ENCODE measurements at regions not wholly inside any gene's neighbourhood (a gene's known extent, or its start where the extent isn't known, plus 50 kb on each side); places are given as distances from the start of the nearest gene placed in this dataset.
"Not testable (repeated sequence)": the region's sequence is repeated elsewhere in the genome, so short reads cannot be mapped to it uniquely, and the experiment has no call there.

GRCh38 chr7:42677751-42678699 is 233.8 kb downstream of the C7orf25 start:
- no peak for DNase-seq (ENCODE audit: low spot score)

DNA sequence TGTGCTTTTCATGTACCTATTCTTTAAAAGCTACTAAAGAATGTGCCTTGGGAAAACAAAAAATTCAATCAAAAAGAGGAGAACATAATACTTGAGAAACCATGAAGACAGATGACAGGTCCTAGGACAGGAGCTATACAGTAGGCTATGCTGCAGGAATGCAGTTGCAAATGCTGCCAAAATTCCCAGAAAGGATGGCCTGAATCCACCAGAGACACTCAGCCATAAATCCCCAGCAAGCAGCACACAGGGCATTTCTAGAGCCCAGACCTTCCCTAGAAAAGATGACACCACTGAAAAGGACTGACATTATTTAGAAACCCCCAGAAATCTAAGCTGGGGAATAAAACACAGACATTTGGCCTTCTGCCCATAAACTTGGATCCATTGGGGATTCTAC is 237.3 kb downstream of the C7orf25 start:
- no peak for DNase-seq (ENCODE audit: low spot score)

GRCh38 chr7:42673951-42674350 is 237.9 kb downstream of the C7orf25 start:
- no peak for DNase-seq (ENCODE audit: low spot score)

GRCh38 chr7:42672339-42672999 is 239.4 kb downstream of the C7orf25 start:
- DNase-seq (ENCODE audit: low spot score), result no peak

DNA sequence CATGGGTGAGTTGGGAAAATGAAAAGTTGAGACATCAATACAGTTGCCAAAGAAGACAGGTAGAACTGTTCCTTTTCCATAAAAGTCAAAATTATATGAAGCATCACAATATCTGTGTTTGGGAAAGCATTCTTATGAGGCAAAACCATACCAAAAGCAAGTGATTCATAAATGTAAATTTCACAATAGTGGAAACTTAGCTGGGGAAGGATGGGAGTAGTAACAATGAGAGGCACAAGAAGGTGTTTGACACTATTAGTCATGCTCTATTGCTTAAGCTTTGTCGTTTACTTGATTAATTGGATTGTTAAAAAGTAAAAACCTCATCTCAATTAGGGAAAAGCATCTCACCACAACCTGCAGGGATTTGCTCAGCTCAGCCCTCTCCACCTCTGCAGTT is 240.2 kb downstream of the C7orf25 start:
- no peak for DNase-seq (ENCODE audit: low spot score)

DNA sequence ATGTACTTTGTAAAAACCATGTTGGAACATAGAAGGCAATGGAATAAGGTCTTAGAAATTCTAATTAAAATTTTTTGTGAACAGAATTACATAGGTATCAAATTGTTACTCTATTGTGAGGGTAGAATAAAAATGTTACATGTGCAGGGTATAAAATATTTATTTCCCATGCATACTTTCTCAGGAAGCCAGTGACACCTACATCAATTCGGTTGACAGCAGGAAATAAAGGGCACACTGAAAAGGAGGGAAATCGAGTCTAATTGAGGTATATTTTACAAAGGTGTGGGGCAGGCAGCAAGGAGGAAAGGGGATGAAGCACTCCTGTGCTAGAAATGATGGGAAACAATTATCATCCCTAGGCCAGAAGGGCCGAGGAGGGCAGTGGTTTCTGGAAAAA is 244.9 kb downstream of the C7orf25 start:
- no peak for DNase-seq (ENCODE audit: low spot score)

DNA sequence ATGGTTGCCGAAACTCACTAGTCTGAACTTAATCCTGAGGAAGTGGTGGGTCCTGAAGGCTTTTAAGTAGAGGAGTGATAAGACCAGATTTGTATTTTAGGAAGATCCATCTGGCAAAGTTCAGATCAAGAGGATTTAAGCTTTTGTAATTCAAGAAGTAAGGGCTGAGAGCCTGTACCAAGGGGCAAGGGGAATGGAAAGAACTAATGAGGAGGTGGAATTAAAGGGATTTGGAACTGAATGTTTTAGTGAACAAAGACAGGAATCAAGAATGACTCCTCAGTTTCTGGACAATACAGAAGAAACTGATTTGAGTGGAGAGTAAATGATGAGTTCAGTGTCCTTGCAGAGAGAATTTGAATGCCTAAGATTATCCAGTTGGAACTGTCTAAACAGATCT is 249.0 kb downstream of the C7orf25 start:
- DNase-seq (ENCODE audit: low spot score), result no peak

DNA sequence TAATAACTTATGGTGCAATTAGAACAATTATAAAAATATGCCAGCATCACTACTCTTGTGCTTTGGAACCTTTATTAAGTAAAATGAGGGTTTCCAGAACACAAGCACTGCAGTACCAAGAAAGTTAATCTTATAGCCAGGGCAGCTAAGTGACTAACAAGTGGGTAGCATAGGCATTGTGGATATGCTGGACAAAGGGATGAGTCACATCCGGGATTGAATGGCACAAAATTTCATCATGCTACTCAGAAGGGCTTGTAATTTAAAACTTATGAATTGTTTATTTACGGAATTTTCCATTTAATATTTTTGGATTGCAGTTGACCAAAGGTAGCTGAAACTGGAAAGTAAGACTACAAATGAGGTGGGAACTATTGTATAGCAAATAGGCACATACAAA is 250.6 kb downstream of the C7orf25 start:
- DNase-seq (ENCODE audit: low spot score), result no peak

- DNase-seq (ENCODE audit: low spot score), result no peak
These were observed 261.2 kb downstream of the C7orf25 start for GRCh38 chr7:42650701-42651100.

- DNase-seq (ENCODE audit: low spot score), result no peak
These were observed 261.7 kb downstream of the C7orf25 start for GRCh38 chr7:42650171-42650570.

GRCh38 chr7:42645906-42646305 is 266.0 kb downstream of the C7orf25 start:
- DNase-seq (ENCODE audit: low spot score), result no peak

DNA sequence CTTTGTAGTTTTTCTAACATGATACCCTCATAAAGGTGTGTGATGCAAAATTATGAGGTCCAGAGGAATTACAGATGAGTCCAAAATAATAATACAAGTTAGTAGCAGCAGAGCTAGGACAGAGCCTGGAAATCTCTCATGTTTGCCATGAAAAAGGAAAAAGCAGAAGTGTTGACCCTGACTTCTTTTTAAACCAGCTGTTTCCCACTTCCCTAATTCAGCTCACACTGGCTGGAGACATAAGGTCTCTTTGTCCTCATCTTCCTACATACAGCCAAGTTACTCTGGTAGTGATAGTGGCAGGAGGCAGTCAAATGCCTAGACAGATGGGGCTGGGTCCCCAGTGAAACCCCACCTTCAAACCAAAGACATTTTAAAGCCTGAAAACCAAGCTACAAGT is 269.2 kb downstream of the C7orf25 start:
- no peak for DNase-seq (ENCODE audit: low spot score)

DNA sequence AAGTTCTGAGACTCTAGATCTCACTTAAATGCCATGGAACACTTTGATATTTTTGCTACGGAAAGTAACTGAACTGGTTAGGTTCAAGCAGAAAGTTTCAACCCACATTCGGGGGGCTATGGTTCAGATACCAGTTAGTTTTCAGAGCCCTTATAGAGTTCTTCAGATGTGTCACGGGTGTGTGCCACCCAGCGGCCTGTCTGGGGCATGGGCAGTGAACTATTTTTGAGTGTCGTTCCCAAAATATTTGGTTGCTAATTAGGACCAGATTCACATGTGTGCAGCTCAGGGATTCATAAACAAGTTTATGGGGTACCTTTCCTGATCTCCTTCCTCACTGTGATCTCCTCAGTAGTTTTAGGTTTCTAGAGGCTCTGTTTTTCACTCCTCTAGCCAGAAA is 271.9 kb downstream of the C7orf25 start:
- DNase-seq (ENCODE audit: low spot score), result no peak

- not testable (repeated sequence) for DNase-seq (ENCODE audit: low spot score)
These were observed 275.5 kb downstream of the C7orf25 start for GRCh38 chr7:42636380-42636779.

DNA sequence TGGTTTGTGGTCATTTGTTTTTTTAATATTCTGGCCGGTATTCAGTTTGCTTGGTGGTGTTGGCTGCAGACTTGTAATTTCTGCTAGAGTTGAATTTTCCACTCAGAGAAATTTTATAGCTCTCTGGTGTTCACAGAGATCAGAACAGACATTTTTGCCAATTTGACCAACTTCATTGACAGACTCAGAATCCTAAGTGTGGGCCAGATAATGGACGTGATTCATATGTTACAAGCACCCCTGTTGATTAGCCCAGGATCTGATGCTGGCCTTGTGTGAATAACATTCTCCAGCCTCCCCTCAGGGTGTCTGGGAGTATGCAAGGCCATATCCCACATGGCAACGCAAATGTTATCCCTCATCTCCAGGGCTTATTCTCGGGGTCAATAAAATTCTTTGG is 283.8 kb downstream of the C7orf25 start:
- no peak for DNase-seq (ENCODE audit: low spot score)

GRCh38 chr7:42627626-42628025 is 284.2 kb downstream of the C7orf25 start:
- DNase-seq (ENCODE audit: low spot score), result no peak

- DNase-seq (ENCODE audit: low spot score), result no peak
These were observed 284.8 kb downstream of the C7orf25 start for GRCh38 chr7:42627101-42627500.

- no peak for DNase-seq (ENCODE audit: low spot score)
These were observed 286.4 kb downstream of the C7orf25 start for GRCh38 chr7:42625421-42625820.

DNA sequence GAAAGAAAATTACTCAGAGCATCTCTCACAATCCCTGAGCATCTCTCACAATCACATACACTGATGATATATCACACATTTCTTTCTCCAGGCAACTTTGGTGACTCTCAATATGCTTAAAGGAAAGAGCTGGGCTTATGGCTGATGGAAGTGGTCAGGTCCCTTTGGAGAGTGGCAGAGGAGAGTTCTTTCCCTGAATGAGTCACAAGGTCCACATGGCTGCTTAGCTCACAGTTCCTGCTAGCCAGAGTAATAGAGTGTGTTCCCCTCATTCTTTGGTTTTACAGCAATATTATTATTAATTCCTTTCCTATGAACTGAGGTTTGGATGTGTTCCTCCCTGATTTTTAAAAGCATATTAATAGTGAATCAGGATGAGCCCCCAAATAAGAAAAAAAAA is 287.4 kb downstream of the C7orf25 start:
- no peak for DNase-seq (ENCODE audit: low spot score)

DNA sequence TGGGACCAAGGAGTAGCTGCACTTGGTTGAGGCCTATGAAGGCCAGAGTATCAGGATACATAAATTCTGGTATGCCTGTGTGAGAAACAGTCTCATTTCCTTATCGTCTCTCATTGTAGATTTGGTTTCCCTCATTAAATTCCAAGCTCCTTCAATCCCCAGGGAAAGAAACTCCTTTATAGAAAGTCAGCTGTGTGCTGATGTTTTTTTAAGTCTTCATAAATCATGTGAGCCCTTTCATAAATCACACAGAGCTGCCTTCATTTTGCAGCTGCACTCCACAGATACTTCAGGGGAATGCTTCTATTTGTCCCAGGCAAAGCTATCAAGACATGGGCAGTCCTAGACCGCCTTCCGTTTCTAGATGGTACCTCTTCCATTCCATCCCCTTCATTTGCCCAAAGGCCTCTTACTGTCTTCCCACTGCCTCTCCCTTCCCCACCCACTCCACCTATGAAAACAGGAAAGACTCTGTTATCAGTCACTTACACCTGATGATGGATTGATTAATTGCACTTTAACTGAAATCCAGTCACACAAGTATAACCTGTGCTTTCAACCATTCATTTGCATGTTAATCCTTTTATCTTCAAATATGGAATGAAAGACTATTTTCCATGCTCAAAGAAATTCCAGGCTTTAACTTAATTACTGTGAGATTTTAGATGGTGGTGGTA is 290.2 kb downstream of the C7orf25 start:
- no peak for DNase-seq (ENCODE audit: low spot score)

- no peak for DNase-seq (ENCODE audit: low spot score)
These were observed 293.1 kb downstream of the C7orf25 start for GRCh38 chr7:42618651-42619360.

GRCh38 chr7:42617806-42618457 is 293.9 kb downstream of the C7orf25 start:
- peak; percentile 67 for DNase-seq (ENCODE audit: low spot score)

All from ecto neural progenitor cell (in vitro differentiated cells).